T-helper 1 cell (primary cell): ENCODE measurements at regions not wholly inside any gene's neighbourhood (a gene's known extent, or its start where the extent isn't known, plus 50 kb on each side); places are given as distances from the start of the nearest gene placed in this dataset.
"Not testable (repeated sequence)": the region's sequence is repeated elsewhere in the genome, so short reads cannot be mapped to it uniquely, and the experiment has no call there.

Experiments
- DNase-seq, 5 donors: peaks; one replicate each; pipeline ENCODE4 v3.0.0-alpha.2; 2012 to 2020

- DNase-seq = no peak
Measured at GRCh38 chr10:64089648-64090047, 568.4 kb downstream of the REEP3 start.

- no peak for DNase-seq
Measured at GRCh38 chr10:64090865-64091264, 569.7 kb downstream of the REEP3 start.

GRCh38 chr10:64091897-64092296 lies 570.7 kb downstream of the REEP3 start:
- DNase-seq = no peak

- DNase-seq = no peak
Measured at GRCh38 chr10:64093304-64093703, 572.1 kb downstream of the REEP3 start.

GRCh38 chr10:64093946-64094535 lies 572.8 kb downstream of the REEP3 start:
- DNase-seq = no peak

- DNase-seq = no peak
Measured at GRCh38 chr10:64096941-64097340, 575.7 kb downstream of the REEP3 start.

- no peak for DNase-seq
Measured at GRCh38 chr10:64097391-64098122, 576.4 kb downstream of the REEP3 start.

- DNase-seq = no peak
Measured at GRCh38 chr10:64098994-64099393, 577.8 kb downstream of the REEP3 start.

GRCh38 chr10:64101606-64102263 lies 580.5 kb downstream of the REEP3 start:
- DNase-seq = no peak

- DNase-seq = no peak
Measured at GRCh38 chr10:64102264-64102633, 581.0 kb downstream of the REEP3 start.

GRCh38 chr10:64102916-64103315 lies 581.7 kb downstream of the REEP3 start:
- DNase-seq = no peak

GRCh38 chr10:64103750-64104470 lies 582.7 kb downstream of the REEP3 start:
- DNase-seq = no peak

- DNase-seq = no peak
Measured at GRCh38 chr10:64109926-64110495, 588.8 kb downstream of the REEP3 start.

GRCh38 chr10:64112701-64113355 lies 591.6 kb downstream of the REEP3 start:
- DNase-seq = no peak

GRCh38 chr10:64113375-64113774 lies 592.2 kb downstream of the REEP3 start:
- no peak for DNase-seq

GRCh38 chr10:64113792-64114191 lies 592.6 kb downstream of the REEP3 start:
- DNase-seq = no peak

- DNase-seq = no peak
Measured at GRCh38 chr10:64115471-64115870, 594.3 kb downstream of the REEP3 start.

- no peak for DNase-seq
Measured at GRCh38 chr10:64115908-64116643, 594.9 kb downstream of the REEP3 start.

GRCh38 chr10:64116707-64117106 lies 595.5 kb downstream of the REEP3 start:
- no peak for DNase-seq

GRCh38 chr10:64118736-64119135 lies 597.5 kb downstream of the REEP3 start:
- DNase-seq = no peak

- DNase-seq = not testable (repeated sequence)
Measured at GRCh38 chr10:64120301-64120980, 599.2 kb downstream of the REEP3 start.
